ENCODE measurements at regions not wholly inside any gene's neighbourhood (a gene's known extent, or its start where the extent isn't known, plus 50 kb on each side); places are given as distances from the start of the nearest gene placed in this dataset.

GRCh38 chr16:51328733-51329132 is 177.7 kb upstream of the SALL1 start:
- TF ChIP-seq, protein P1, sequence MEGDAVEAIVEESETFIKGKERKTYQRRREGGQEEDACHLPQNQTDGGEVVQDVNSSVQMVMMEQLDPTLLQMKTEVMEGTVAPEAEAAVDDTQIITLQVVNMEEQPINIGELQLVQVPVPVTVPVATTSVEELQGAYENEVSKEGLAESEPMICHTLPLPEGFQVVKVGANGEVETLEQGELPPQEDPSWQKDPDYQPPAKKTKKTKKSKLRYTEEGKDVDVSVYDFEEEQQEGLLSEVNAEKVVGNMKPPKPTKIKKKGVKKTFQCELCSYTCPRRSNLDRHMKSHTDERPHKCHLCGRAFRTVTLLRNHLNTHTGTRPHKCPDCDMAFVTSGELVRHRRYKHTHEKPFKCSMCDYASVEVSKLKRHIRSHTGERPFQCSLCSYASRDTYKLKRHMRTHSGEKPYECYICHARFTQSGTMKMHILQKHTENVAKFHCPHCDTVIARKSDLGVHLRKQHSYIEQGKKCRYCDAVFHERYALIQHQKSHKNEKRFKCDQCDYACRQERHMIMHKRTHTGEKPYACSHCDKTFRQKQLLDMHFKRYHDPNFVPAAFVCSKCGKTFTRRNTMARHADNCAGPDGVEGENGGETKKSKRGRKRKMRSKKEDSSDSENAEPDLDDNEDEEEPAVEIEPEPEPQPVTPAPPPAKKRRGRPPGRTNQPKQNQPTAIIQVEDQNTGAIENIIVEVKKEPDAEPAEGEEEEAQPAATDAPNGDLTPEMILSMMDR (IDR thresholded peaks at IDR 0.05), result no peak
- TF ChIP-seq POLR2A (IDR thresholded peaks at IDR 0.05; ENCODE audit: low read depth), result no peak
